Superior temporal gyrus (tissue), 1 donor: ENCODE measurements at regions not wholly inside any gene's neighbourhood (a gene's known extent, or its start where the extent isn't known, plus 50 kb on each side); places are given as distances from the start of the nearest gene placed in this dataset.
"Not testable (repeated sequence)": the region's sequence is repeated elsewhere in the genome, so short reads cannot be mapped to it uniquely, and the experiment has no call there.

Experiments used
- DNase-seq: peaks from one replicate; pipeline ENCODE4 v3.0.0-alpha.2; 2016; ENCODE audit errors: extremely low spot score

GRCh38 chr9:90053027-90053426, 448.2 kb downstream of the GADD45G start:
- no peak for DNase-seq

- no peak for DNase-seq
Measured at GRCh38 chr9:90054810-90055209, 450.0 kb downstream of the GADD45G start.

GRCh38 chr9:90055226-90055625, 450.4 kb downstream of the GADD45G start:
- no peak for DNase-seq

- DNase-seq, result no peak
Measured at GRCh38 chr9:90057361-90057760, 452.5 kb downstream of the GADD45G start.

- no peak for DNase-seq
Measured at GRCh38 chr9:90058182-90058763, 453.5 kb downstream of the GADD45G start.

GRCh38 chr9:90059436-90059835, 454.6 kb downstream of the GADD45G start:
- DNase-seq, result no peak

- no peak for DNase-seq
Measured at GRCh38 chr9:90060256-90060655, 455.4 kb downstream of the GADD45G start.

GRCh38 chr9:90061187-90061586, 456.4 kb downstream of the GADD45G start:
- DNase-seq, result no peak

GRCh38 chr9:90062982-90063381, 458.2 kb downstream of the GADD45G start:
- DNase-seq, result no peak

GRCh38 chr9:90064248-90064647, 459.4 kb downstream of the GADD45G start:
- no peak for DNase-seq

GRCh38 chr9:90064971-90065370, 460.2 kb downstream of the GADD45G start:
- DNase-seq, result peak; percentile 51

- no peak for DNase-seq
Measured at GRCh38 chr9:90065851-90066250, 461.0 kb downstream of the GADD45G start.

GRCh38 chr9:90069085-90069484, 464.3 kb downstream of the GADD45G start:
- DNase-seq, result no peak

GRCh38 chr9:90070056-90070455, 465.2 kb downstream of the GADD45G start:
- DNase-seq, result no peak

GRCh38 chr9:90070469-90070868, 465.7 kb downstream of the GADD45G start:
- no peak for DNase-seq

- no peak for DNase-seq
Measured at GRCh38 chr9:90070931-90071660, 466.3 kb downstream of the GADD45G start.

GRCh38 chr9:90073186-90073945, 468.6 kb downstream of the GADD45G start:
- no peak for DNase-seq

- no peak for DNase-seq
Measured at GRCh38 chr9:90074316-90074962, 469.6 kb downstream of the GADD45G start.

- not testable (repeated sequence) for DNase-seq
Measured at GRCh38 chr9:90077598-90077997, 472.8 kb downstream of the GADD45G start.

GRCh38 chr9:90078988-90079421, 474.2 kb downstream of the GADD45G start:
- DNase-seq, result no peak

- no peak for DNase-seq
Measured at GRCh38 chr9:90085633-90086032, 480.8 kb downstream of the GADD45G start.

GRCh38 chr9:90086101-90086511, 481.3 kb downstream of the GADD45G start:
- DNase-seq, result peak; percentile 21
